Sigmoid colon (tissue), 6 donors: ENCODE measurements at regions not wholly inside any gene's neighbourhood (a gene's known extent, or its start where the extent isn't known, plus 50 kb on each side); places are given as distances from the start of the nearest gene placed in this dataset.

Experiments used
- DNase-seq: peaks from one replicate; pipeline ENCODE4 v3.0.0-alpha.2; 2019
- H3K27ac ChIP-seq, 4 donors: fragments of 200-600 bp; sonication (generic); one replicate each; pipeline ENCODE4 v1.5.1; 2016 to 2019; ENCODE audit warnings: mild to moderate bottlenecking in 1 of 4
- H3K27me3 ChIP-seq, 3 donors: fragments of 200-600 bp; sonication (generic); one replicate each; pipeline ENCODE4 v1.5.1; 2019; ENCODE audit warnings: mild to moderate bottlenecking in 1 of 3
- H3K36me3 ChIP-seq, 4 donors: fragments of 200-600 bp; sonication (generic); one replicate each; pipeline ENCODE4 v1.5.1; 2016 to 2019
- H3K4me1 ChIP-seq, 4 donors: fragments of 200-600 bp; sonication (generic); one replicate each; pipeline ENCODE4 v1.5.1; 2017 to 2019
- H3K4me3 ChIP-seq, 4 donors: fragments of 200-600 bp; sonication (generic); one replicate each; pipeline ENCODE4 v1.5.1; 2017 to 2019; ENCODE audit warnings: mild to moderate bottlenecking in 2 of 4, moderate library complexity in 1 of 4
- H3K9me3 ChIP-seq, 4 donors: fragments of 200-600 bp in 3 of 4; sonication (generic) in 3 of 4; one replicate each; pipeline versions ENCODE4 v1.5.1 to v1.6.1; 2013 to 2019
- CTCF ChIP-seq, 4 experiments: fragments of 450-650 bp in 3 of 4; fragments of 200-600 bp in 1 of 4; IDR thresholded peaks; one replicate each; pipeline ENCODE4 v1.5.1; 2016 to 2019; ENCODE audit warnings: antibody characterized with exemption in 4 of 4, mild to moderate bottlenecking in 3 of 4, moderate library complexity in 2 of 4
- EP300 ChIP-seq, 4 donors: sonication (generic); formaldehyde crosslinking; IDR thresholded peaks; one replicate each; pipeline ENCODE4 v1.6.1; 2017; ENCODE audit warnings: antibody characterized with exemption in 4 of 4
- POLR2A ChIP-seq, 2 donors: fragments of 450-650 bp; IDR thresholded peaks; one replicate each; pipeline ENCODE4 v1.6.1; 2016; ENCODE audit warnings: antibody characterized with exemption in 2 of 2, mild to moderate bottlenecking in 2 of 2, moderate library complexity in 2 of 2
- POLR2AphosphoS5 ChIP-seq, 4 donors: sonication (generic); formaldehyde crosslinking; IDR thresholded peaks; one replicate each; pipeline ENCODE4 v1.6.1; 2017; ENCODE audit warnings: antibody characterized with exemption in 4 of 4
- WGBS, 2 donors: extraction: QIAGEN DNeasy Blood & Tissue Kit; methylation state at CpG; one replicate each; pipeline ENCODE4 v1.1.7; 2013; 5-methylcytosine and 5-hydroxymethylcytosine counted together
- intact Hi-C: fragments of 100-400 bp; cut with DNase I; formaldehyde crosslinking; loops from one replicate; pipeline ENCODE4 v1.15.1; 2023
- donor health status: healthy with polysubstance abuse.
- donor health status: healthy.

DNA sequence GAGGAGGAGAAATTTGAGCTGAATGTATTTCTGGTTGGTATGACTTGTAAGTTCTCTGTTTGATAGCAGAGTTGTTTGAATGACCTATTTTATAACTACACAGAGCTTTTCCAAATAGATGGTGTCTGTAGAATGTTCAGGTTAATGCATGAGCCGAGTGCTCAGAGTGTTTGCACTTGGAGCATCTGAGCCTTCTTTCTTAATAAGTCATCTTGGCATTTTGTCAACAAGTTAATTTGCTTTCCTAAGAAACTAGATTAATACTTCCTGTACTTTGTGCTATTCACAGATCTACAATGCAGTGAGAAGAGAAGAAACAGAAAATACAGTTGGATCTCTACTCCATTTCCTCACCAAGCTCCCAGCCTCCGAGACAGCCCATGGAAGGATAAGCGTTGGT, 138.2 kb downstream of the PLCE1 start:
- no peak overlapping the region for H3K4me3 ChIP-seq
- no peaks in the 10 kb centered on the region for H3K27me3 ChIP-seq
- peaks cover 0 to 5% (median 0%) of the 10 kb centered on the region in 4 donors for H3K36me3 ChIP-seq
- DNase-seq, result no peak
- TF ChIP-seq EP300 (IDR thresholded peaks at IDR 0.05), result no peak
- no peak for TF ChIP-seq CTCF (IDR thresholded peaks at IDR 0.05)
- TF ChIP-seq POLR2A (IDR thresholded peaks at IDR 0.05), result no peak
- no peak for TF ChIP-seq POLR2AphosphoS5 (IDR thresholded peaks at IDR 0.05)
- peaks cover 0 to 46% (median 41%) of the 10 kb centered on the region in 4 donors for H3K4me1 ChIP-seq
- intact Hi-C loops, result no loop called here
- H3K27ac ChIP-seq, result peak overlapping the region in 3 of 4 donors; percentile 27 to 58 (median 53)
- H3K9me3 ChIP-seq, result no peaks in the 10 kb centered on the region
- 79 to 86% methylated on average over 3 of the region's 3 CpGs for WGBS, 2 donors

- intact Hi-C loops, result no loop called here
- H3K4me1 ChIP-seq, result peaks cover 0 to 46% (median 41%) of the 10 kb centered on the region in 4 donors
- no peaks in the 10 kb centered on the region for H3K27me3 ChIP-seq
- no peak for DNase-seq
- H3K27ac ChIP-seq, result peak overlapping the region in 2 of 4 donors; percentile 9 to 24
- no peak overlapping the region for H3K4me3 ChIP-seq
- H3K9me3 ChIP-seq, result no peaks in the 10 kb centered on the region
- TF ChIP-seq CTCF (IDR thresholded peaks at IDR 0.05) (no peak), POLR2AphosphoS5 (IDR thresholded peaks at IDR 0.05) (peak in 1 of 4 donors; percentile 39), EP300 (IDR thresholded peaks at IDR 0.05) (no peak)
- H3K36me3 ChIP-seq, result peaks cover 0 to 5% (median 0%) of the 10 kb centered on the region in 4 donors
Observed at GRCh38 chr10:94133239-94133638, 139.5 kb downstream of the PLCE1 start.

- Histone ChIP-seq H3K27me3 (no peaks in the 10 kb centered on the region), H3K9me3 (no peaks in the 10 kb centered on the region), H3K27ac (no peak overlapping the region), H3K36me3 (peaks cover 0 to 5% (median 0%) of the 10 kb centered on the region in 4 donors), H3K4me3 (no peak overlapping the region), H3K4me1 (peaks cover 0 to 20% (median 14%) of the 10 kb centered on the region in 4 donors)
- intact Hi-C loops, result no loop called here
- TF ChIP-seq EP300 (IDR thresholded peaks at IDR 0.05) (no peak), CTCF (IDR thresholded peaks at IDR 0.05) (no peak), POLR2A (IDR thresholded peaks at IDR 0.05) (no peak), POLR2AphosphoS5 (IDR thresholded peaks at IDR 0.05) (no peak)
- no peak for DNase-seq
- 97% methylated on average over 2 of the region's 2 CpGs for WGBS, 2 donors
Observed at GRCh38 chr10:94137747-94138146, 144.0 kb downstream of the PLCE1 start.

DNA sequence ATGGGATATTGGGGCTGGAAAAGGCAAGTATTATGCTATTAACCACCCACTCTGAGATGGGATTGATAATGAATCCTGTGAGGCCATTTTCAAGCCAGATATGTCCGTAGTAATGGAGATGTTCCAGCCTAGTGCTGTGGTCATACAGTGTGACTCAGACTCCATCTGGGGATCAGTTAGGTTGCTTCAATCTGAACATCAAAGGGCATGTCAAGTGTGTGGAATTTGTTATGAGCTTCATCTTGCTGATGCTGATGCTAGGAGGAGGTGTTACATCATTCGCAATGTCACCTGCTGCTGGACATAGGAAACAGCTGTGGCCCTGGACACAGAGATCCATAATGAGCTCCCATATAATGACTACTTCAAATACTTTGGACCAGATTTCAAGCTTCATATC, 144.7 kb downstream of the PLCE1 start:
- H3K9me3 ChIP-seq, result no peaks in the 10 kb centered on the region
- TF ChIP-seq EP300 (IDR thresholded peaks at IDR 0.05), result no peak
- H3K27ac ChIP-seq, result no peak overlapping the region
- intact Hi-C loops, result no loop called here
- no peak overlapping the region for H3K4me3 ChIP-seq
- WGBS, 2 donors, result 95 to 98% methylated on average over 2 of the region's 2 CpGs
- no peaks in the 10 kb centered on the region for H3K27me3 ChIP-seq
- DNase-seq, result no peak
- peaks cover 0 to 14% (median 8%) of the 10 kb centered on the region in 4 donors for H3K4me1 ChIP-seq
- H3K36me3 ChIP-seq, result peaks cover 0 to 5% (median 0%) of the 10 kb centered on the region in 4 donors

DNA sequence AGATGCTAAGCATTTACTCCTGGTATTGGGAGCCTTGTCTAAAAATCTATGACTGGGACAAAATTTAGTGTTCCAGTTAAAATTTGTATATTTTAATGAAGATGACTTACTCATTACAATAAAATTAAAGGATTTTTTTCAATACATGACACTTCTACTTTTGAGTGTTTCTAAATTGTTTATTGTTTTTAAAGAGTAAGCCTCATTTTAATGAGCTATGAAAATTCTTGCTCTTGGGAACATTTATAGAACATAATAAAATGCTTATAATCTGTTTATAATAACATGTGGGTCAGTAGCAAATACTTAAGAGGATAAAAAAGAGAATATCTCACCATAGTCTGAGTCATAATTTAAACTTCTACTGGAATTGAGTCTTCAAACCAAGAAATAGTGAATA, 149.5 kb downstream of the PLCE1 start:
- Histone ChIP-seq H3K27ac (no peak overlapping the region), H3K27me3 (no peaks in the 10 kb centered on the region), H3K36me3 (no peaks in the 10 kb centered on the region), H3K4me1 (peaks cover 0 to 30% (median 9%) of the 10 kb centered on the region in 4 donors), H3K9me3 (no peaks in the 10 kb centered on the region), H3K4me3 (no peak overlapping the region)
- no peak for DNase-seq
- intact Hi-C loops, result no loop called here
- no peak for TF ChIP-seq POLR2A (IDR thresholded peaks at IDR 0.05)
- TF ChIP-seq CTCF (IDR thresholded peaks at IDR 0.05), result no peak
- TF ChIP-seq POLR2AphosphoS5 (IDR thresholded peaks at IDR 0.05), result no peak
- TF ChIP-seq EP300 (IDR thresholded peaks at IDR 0.05), result no peak
